ENCODE measurements at regions not wholly inside any gene's neighbourhood (a gene's known extent, or its start where the extent isn't known, plus 50 kb on each side); places are given as distances from the start of the nearest gene placed in this dataset.

DNA sequence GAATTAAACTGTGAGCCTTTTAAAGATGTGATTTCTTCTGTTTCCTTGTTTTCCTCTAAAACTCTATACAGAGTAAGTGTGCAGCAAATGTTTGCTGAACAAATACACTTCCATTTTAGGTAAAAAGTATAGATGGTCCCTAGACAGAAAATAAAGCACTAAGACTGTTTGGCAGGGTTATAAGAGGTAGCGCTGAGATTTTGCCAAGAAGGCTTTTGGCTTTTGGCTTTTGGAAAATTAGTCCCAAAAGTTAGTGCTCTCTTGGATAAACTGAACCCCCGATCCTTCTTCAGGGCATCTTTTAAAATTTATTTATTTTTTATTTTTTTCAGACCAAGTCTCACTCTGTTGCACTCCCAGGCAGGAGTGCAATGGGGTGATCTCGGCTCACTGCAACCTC is 175.7 kb upstream of the NRP1 start:
- no peaks in the 10 kb centered on the region for H3K36me3 ChIP-seq (ENCODE audit: control insufficient read depth in 2 of 2, extremely low read depth in 1 of 2, insufficient read depth in 2 of 2, low read length in 2 of 2)
- no peak overlapping the region for H3K27ac ChIP-seq (ENCODE audit: control insufficient read depth, insufficient read depth, low read length)
- FAIRE-seq (no peak), DNase-seq (ENCODE audit: low read depth, low spot score) (no peak)
- no peaks in the 10 kb centered on the region for H4K20me1 ChIP-seq (ENCODE audit: control insufficient read depth, extremely low read depth, insufficient read depth, low read length)
- TF ChIP-seq, protein P1, sequence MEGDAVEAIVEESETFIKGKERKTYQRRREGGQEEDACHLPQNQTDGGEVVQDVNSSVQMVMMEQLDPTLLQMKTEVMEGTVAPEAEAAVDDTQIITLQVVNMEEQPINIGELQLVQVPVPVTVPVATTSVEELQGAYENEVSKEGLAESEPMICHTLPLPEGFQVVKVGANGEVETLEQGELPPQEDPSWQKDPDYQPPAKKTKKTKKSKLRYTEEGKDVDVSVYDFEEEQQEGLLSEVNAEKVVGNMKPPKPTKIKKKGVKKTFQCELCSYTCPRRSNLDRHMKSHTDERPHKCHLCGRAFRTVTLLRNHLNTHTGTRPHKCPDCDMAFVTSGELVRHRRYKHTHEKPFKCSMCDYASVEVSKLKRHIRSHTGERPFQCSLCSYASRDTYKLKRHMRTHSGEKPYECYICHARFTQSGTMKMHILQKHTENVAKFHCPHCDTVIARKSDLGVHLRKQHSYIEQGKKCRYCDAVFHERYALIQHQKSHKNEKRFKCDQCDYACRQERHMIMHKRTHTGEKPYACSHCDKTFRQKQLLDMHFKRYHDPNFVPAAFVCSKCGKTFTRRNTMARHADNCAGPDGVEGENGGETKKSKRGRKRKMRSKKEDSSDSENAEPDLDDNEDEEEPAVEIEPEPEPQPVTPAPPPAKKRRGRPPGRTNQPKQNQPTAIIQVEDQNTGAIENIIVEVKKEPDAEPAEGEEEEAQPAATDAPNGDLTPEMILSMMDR (optimal IDR thresholded peaks at IDR 0.05 in 1 of 3, IDR thresholded peaks at IDR 0.05 in 1 of 3, conservative IDR thresholded peaks at IDR 0.05 in 1 of 3; ENCODE audit: extremely low read depth in 1 of 3, insufficient read depth in 2 of 3, low read length in 3 of 3) = no peak
- no peak for TF ChIP-seq EZH2 (IDR thresholded peaks at IDR 0.05; ENCODE audit: low read length)
- H3K9ac ChIP-seq (ENCODE audit: control insufficient read depth, extremely low read depth, insufficient read depth, low read length) = no peak overlapping the region
- H3K9me3 ChIP-seq (ENCODE audit: control insufficient read depth, low read depth, low read length) = no peaks in the 10 kb centered on the region
- no peak overlapping the region for H2AFZ ChIP-seq (ENCODE audit: control insufficient read depth, low read length)
- H3K9me1 ChIP-seq (ENCODE audit: control insufficient read depth, extremely low read depth, insufficient read depth, low read length) = no peaks in the 10 kb centered on the region
- no peaks in the 10 kb centered on the region for H3K79me2 ChIP-seq (ENCODE audit: control insufficient read depth, insufficient read depth, low read length)
- no peak overlapping the region for H3K4me3 ChIP-seq (ENCODE audit: control insufficient read depth in 2 of 3, extremely low read depth in 1 of 3, insufficient read depth in 2 of 3, low read depth in 1 of 3, low read length in 3 of 3)
- no peaks in the 10 kb centered on the region for H3K27me3 ChIP-seq (ENCODE audit: control insufficient read depth, extremely low read depth, insufficient read depth, low read length)
- dilution Hi-C loops (cut with MboI; ENCODE audit: extremely low pct_ligation_motif_present, low sequenced_read_pairs) = no loop called here
- peak overlapping the region; percentile 76 for H3K4me2 ChIP-seq (ENCODE audit: control insufficient read depth, extremely low read depth, insufficient read depth, low read depth, low read length)
- H3K4me1 ChIP-seq (ENCODE audit: control insufficient read depth, extremely low read depth, insufficient read depth, low read length) = peaks cover 18% of the 10 kb centered on the region

DNA sequence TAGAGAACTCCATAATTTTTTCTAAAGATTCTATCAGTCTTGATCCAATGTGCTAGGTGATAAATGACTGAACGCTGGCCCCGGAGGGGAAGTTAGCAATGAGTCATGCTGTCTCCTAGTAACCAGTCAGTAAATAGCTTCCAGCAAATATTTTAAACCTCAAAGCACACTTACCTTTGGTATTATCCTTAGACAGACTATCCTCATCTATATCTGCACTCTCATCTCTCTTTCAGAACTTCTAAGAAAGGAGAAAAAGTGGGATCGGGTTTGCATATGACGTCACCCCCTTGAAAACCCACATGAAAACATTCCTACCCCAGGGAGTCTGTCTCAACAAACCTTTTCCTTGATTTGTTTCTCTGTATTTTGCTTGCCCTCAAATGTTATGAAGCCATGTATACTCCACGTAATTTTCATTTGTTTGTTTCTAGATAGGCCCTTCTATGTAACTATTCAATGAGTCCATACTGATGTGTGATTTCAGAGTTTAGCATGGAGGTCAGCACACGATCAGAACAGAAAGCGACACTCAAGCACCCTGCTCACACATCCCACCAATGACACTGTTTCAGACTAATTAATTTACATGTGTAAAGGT is 174.9 kb upstream of the NRP1 start:
- no peak for TF ChIP-seq EZH2 (IDR thresholded peaks at IDR 0.05; ENCODE audit: low read length)
- TF ChIP-seq, protein P1 (optimal IDR thresholded peaks at IDR 0.05 in 1 of 3, IDR thresholded peaks at IDR 0.05 in 1 of 3, conservative IDR thresholded peaks at IDR 0.05 in 1 of 3; ENCODE audit: extremely low read depth in 1 of 3, insufficient read depth in 2 of 3, low read length in 3 of 3) = no peak
- H2AFZ ChIP-seq (ENCODE audit: control insufficient read depth, low read length) = peak overlapping the region; percentile 56
- H3K79me2 ChIP-seq (ENCODE audit: control insufficient read depth, insufficient read depth, low read length) = no peaks in the 10 kb centered on the region
- FAIRE-seq (peak; percentile 79), DNase-seq (ENCODE audit: low read depth, low spot score) (peak; percentile 77)
- peak overlapping the region; percentile 75 for H3K27ac ChIP-seq (ENCODE audit: control insufficient read depth, insufficient read depth, low read length)
- peak overlapping the region; percentile 65 for H3K9ac ChIP-seq (ENCODE audit: control insufficient read depth, extremely low read depth, insufficient read depth, low read length)
- no peaks in the 10 kb centered on the region for H3K36me3 ChIP-seq (ENCODE audit: control insufficient read depth in 2 of 2, extremely low read depth in 1 of 2, insufficient read depth in 2 of 2, low read length in 2 of 2)
- H3K4me1 ChIP-seq (ENCODE audit: control insufficient read depth, extremely low read depth, insufficient read depth, low read length) = peaks cover 18% of the 10 kb centered on the region
- H3K27me3 ChIP-seq (ENCODE audit: control insufficient read depth, extremely low read depth, insufficient read depth, low read length) = no peaks in the 10 kb centered on the region
- H3K4me3 ChIP-seq (ENCODE audit: control insufficient read depth in 2 of 3, extremely low read depth in 1 of 3, insufficient read depth in 2 of 3, low read depth in 1 of 3, low read length in 3 of 3) = peak overlapping the region in 2 of 3 experiments; percentile 31 to 45
- no peaks in the 10 kb centered on the region for H3K9me1 ChIP-seq (ENCODE audit: control insufficient read depth, extremely low read depth, insufficient read depth, low read length)
- H3K9me3 ChIP-seq (ENCODE audit: control insufficient read depth, low read depth, low read length) = no peaks in the 10 kb centered on the region
- dilution Hi-C loops (cut with MboI; ENCODE audit: extremely low pct_ligation_motif_present, low sequenced_read_pairs) = no loop called here
- H4K20me1 ChIP-seq (ENCODE audit: control insufficient read depth, extremely low read depth, insufficient read depth, low read length) = no peaks in the 10 kb centered on the region
- peak overlapping the region; percentile 76 for H3K4me2 ChIP-seq (ENCODE audit: control insufficient read depth, extremely low read depth, insufficient read depth, low read depth, low read length)

Data from keratinocyte (primary cell).